LNCAP (cell line): ENCODE measurements at regions not wholly inside any gene's neighbourhood (a gene's known extent, or its start where the extent isn't known, plus 50 kb on each side); places are given as distances from the start of the nearest gene placed in this dataset.

Experiments
- TF ChIP-seq, protein P1 (sequence below): fragments of 450-650 bp; IDR thresholded peaks from 2 replicates; pipeline ENCODE4 v1.5.1; 2017; ENCODE audit warnings: mild to moderate bottlenecking

DNA sequence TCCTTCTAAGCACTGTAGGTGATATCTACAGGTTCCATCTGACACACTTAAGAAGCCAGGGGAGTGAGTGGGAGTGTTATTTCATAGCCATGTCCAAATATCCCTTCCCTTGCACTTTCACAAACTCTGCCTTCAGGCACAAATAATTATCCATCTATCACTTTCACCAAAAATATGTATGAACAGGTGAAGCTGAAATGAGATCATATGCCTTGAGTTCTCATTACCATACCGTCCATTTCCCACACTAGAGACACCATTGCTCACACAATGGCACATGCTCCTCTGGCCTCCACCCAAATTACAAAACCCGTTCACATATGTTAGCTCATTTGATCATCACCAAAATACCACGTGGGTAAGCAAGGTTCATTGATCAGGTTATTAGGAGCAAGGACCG is 151.9 kb upstream of the BNIP2 start:
- TF ChIP-seq, protein P1, sequence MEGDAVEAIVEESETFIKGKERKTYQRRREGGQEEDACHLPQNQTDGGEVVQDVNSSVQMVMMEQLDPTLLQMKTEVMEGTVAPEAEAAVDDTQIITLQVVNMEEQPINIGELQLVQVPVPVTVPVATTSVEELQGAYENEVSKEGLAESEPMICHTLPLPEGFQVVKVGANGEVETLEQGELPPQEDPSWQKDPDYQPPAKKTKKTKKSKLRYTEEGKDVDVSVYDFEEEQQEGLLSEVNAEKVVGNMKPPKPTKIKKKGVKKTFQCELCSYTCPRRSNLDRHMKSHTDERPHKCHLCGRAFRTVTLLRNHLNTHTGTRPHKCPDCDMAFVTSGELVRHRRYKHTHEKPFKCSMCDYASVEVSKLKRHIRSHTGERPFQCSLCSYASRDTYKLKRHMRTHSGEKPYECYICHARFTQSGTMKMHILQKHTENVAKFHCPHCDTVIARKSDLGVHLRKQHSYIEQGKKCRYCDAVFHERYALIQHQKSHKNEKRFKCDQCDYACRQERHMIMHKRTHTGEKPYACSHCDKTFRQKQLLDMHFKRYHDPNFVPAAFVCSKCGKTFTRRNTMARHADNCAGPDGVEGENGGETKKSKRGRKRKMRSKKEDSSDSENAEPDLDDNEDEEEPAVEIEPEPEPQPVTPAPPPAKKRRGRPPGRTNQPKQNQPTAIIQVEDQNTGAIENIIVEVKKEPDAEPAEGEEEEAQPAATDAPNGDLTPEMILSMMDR, result no peak

DNA sequence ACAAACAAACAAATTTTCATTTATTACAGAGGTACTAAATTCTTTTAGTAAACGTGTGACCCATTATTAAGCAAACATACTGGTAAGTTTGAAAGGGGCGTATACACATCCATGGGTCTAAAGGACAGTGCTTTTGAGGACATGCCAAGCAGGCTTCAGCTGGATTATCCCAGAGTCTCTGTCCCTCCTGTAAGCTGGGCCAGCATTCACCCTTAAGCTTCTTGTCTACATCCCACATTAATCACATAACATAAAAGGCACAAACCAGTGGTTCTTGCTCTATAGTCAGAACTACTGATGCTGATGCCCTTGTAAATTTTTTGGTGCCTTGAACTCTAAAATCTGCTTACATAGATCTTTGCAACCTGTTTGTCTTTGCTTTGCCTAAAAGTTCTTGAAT is 150.8 kb upstream of the BNIP2 start:
- TF ChIP-seq, protein P1, result no peak

DNA sequence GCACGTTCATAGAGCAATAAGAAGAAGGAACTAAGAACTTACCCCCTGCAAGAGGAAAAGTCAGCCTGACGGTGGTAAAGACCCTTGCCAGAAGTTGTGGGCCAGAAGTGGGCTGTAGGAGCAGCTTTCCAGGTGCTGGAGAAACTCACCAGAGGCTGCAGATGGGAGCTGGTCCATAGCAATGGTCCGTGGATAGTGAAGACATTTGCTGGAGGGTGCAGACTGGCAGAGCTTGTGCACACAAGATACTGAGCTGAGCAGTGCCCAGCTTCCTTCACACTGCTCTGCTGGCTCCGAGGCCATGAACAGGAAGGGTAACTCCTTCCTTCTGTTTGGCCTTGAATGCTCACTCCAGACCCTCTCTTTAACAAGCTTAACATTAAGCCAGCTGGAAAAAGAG is 149.8 kb upstream of the BNIP2 start:
- TF ChIP-seq, protein P1, result no peak

DNA sequence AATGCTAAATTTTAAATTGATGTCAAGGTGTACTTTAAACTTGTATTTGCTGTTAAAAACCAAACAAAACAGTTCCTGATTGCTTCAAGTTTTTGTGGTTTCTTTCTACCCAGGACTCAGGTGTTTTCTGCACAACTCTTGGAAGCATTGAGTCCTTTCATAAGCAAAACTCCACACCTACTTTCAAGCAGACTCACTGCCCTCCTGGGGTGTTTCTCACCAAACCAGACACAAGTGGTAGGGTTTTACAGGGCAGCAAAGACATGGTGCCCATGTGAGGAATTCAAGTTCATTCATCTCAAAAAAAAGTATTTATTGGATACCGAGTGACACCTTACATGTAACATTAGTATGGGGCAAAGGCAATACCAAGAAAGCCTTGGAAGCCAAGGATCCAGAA is 146.7 kb upstream of the BNIP2 start:
- TF ChIP-seq, protein P1, result no peak

DNA sequence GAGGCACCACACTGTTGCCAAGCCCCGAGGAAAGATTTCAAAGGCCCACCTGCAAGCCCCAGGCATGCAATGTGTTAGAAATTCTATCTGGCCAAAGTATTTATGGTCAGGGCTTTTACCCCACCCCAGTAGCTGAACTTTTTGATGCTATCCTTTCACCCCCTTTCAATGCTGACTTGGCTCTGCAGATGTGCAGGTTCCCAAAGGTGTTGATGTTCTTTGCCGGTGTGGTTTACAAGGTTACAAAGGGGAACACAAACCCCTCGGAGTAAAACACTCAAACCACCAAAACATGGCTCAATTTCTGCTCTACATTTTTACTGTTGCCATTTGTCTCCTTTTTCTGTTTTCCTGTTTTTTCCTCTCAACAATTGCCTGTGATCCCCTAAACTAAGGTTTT is 145.4 kb upstream of the BNIP2 start:
- TF ChIP-seq, protein P1, result no peak

DNA sequence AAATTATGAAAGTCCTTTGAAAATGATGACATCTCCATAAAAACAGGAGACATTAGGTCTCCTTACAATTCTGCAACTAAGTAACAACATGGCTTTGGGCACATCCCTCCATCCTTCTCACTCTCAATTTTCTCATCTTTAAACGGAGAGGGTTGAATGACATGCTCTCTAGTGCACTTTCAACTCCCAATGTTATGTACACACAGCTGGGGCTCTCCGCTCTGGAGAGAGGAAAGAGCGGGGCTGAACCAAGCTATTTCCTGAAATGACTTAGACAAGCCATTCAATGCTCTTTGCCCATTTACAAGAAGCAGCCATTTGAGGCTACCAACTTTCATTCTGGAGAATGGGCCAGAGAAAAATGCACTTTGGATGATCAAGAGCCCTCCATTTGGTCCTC is 144.2 kb upstream of the BNIP2 start:
- TF ChIP-seq, protein P1, result no peak

DNA sequence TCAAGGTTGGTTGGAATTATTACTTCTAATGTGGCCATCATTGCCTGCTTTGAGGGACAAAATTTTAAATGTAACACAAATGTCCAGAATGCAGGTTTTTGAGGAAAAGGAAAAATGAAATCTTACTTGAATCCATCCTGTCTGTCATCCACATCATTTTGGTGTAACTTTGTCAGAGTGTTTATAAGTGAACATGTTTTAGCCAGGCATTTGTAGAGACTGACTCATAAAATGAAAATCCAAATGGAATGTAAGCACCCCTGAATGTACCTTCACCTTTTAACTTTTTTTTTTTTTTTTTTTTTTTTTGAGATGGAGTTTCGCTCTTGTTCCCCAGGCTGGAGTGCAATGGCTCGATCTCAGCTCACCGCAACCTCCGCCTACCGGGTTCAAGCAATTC is 141.8 kb upstream of the BNIP2 start:
- TF ChIP-seq, protein P1, result no peak

DNA sequence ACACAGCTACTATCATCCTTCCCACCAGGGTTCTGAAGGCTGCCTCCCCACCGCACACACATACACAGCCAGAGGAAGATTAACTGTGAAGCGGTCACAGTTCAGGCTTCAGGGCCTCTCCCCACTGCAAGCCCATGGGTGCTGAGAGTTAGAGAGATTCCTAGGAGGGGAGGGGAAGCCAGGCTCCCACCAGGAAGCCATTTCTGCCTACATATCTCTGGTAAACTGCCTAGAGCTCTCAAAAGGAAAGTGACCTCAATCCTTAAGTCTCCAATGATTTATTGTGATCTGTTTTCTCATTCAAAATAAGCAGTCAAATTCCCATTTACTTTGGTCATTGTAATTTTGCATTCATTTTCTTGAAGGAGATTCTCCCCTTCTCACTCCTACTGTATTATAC is 141.0 kb upstream of the BNIP2 start:
- TF ChIP-seq, protein P1, result no peak
